ENCODE measurements at regions not wholly inside any gene's neighbourhood (a gene's known extent, or its start where the extent isn't known, plus 50 kb on each side); places are given as distances from the start of the nearest gene placed in this dataset.

DNA sequence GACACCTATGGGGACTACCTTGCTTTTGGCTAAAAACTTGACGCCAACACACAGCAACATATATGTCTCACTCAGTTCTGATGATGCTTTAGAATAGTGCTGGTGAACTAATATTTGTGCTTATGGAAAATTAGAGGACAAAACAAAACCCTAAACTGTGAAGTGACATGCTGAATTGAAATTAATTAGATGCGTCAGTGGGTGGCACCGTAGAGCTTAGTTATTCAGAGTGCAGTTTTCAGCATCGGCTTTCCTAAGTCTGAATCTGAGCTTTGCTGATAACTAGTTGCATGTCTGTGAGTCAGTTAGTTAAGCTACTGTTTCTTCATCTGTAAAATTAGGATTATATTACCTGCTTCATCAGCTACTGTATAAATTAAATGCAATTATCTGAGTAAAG is 245.0 kb upstream of the SORCS1 start:
- Histone ChIP-seq H4K20me1 (ENCODE audit: control insufficient read depth, insufficient read depth, insufficient read length) (no peaks in the 10 kb centered on the region), H3K4me2 (ENCODE audit: insufficient read depth, insufficient read length, low read length) (no peak overlapping the region), H3K56ac (ENCODE audit: insufficient read length, low read depth, low read length) (no peak overlapping the region), H2BK120ac (ENCODE audit: low read depth, low read length, poor library complexity, severe bottlenecking) (no peak overlapping the region), H3K14ac (ENCODE audit: insufficient read depth, low read length) (no peak overlapping the region), H3K79me2 (ENCODE audit: insufficient read depth, low read length) (no peaks in the 10 kb centered on the region), H2BK15ac (ENCODE audit: low read depth, low read length) (no peak overlapping the region), H3K79me1 (ENCODE audit: insufficient read depth, low read depth, low read length, poor library complexity, severe bottlenecking) (no peaks in the 10 kb centered on the region), H3K27ac (ENCODE audit: insufficient read length, low read depth, low read length) (no peak overlapping the region), H4K5ac (ENCODE audit: insufficient read length, low read depth, low read length) (no peak overlapping the region), H3K4me1 (ENCODE audit: insufficient read depth, low read length) (no peaks in the 10 kb centered on the region), H3T11ph (ENCODE audit: low read length) (no peak overlapping the region), H2BK5ac (ENCODE audit: insufficient read length, low read length) (no peak overlapping the region), H2BK20ac (ENCODE audit: low read depth, low read length, poor library complexity, severe bottlenecking) (no peak overlapping the region), H3K4ac (ENCODE audit: low read depth, low read length) (no peak overlapping the region), H3K18ac (ENCODE audit: insufficient read length, low read depth, low read length) (no peak overlapping the region), H3K9ac (ENCODE audit: extremely low read depth, insufficient read length, low read length) (no peak overlapping the region), H3K23ac (ENCODE audit: insufficient read length, low read depth, low read length) (no peak overlapping the region), H3K9me3 (ENCODE audit: control insufficient read depth, low read depth, low read length) (no peaks in the 10 kb centered on the region), H2AFZ (ENCODE audit: low read length) (no peak overlapping the region), H3K27me3 (ENCODE audit: insufficient read depth, low read length) (no peaks in the 10 kb centered on the region), H2AK5ac (ENCODE audit: insufficient read length, low read length) (no peak overlapping the region), H4K8ac (replicated peaks; ENCODE audit: insufficient read length, low read depth, low read length) (no peak overlapping the region), H2BK12ac (ENCODE audit: insufficient read length, low read depth, low read length) (no peak overlapping the region), H4K91ac (ENCODE audit: insufficient read length, low read depth, low read length) (no peak overlapping the region), H3K23me2 (ENCODE audit: insufficient read length, low read depth, low read length, poor library complexity, severe bottlenecking) (no peaks in the 10 kb centered on the region)
- Mint-ChIP-seq H3K27ac (no peak overlapping the region), H3K27me3 (ENCODE audit: low read depth) (no peaks in the 10 kb centered on the region), H3K9me3 (no peaks in the 10 kb centered on the region), H3K4me1 (peaks cover 0 to 3% of the 10 kb centered on the region in 2 experiments; a peak in 2 of 4 replicates), H3K36me3 (ENCODE audit: insufficient read depth in 1 of 3, low read depth in 3 of 3) (no peaks in the 10 kb centered on the region), H3K4me3 (no peak overlapping the region)
- no CpG with 5 or more reads among the region's 4 CpGs for WGBS (ENCODE audit: extremely low coverage, insufficient read length, low lambda C conversion rate)
- TF ChIP-seq, protein P1, sequence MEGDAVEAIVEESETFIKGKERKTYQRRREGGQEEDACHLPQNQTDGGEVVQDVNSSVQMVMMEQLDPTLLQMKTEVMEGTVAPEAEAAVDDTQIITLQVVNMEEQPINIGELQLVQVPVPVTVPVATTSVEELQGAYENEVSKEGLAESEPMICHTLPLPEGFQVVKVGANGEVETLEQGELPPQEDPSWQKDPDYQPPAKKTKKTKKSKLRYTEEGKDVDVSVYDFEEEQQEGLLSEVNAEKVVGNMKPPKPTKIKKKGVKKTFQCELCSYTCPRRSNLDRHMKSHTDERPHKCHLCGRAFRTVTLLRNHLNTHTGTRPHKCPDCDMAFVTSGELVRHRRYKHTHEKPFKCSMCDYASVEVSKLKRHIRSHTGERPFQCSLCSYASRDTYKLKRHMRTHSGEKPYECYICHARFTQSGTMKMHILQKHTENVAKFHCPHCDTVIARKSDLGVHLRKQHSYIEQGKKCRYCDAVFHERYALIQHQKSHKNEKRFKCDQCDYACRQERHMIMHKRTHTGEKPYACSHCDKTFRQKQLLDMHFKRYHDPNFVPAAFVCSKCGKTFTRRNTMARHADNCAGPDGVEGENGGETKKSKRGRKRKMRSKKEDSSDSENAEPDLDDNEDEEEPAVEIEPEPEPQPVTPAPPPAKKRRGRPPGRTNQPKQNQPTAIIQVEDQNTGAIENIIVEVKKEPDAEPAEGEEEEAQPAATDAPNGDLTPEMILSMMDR (conservative IDR thresholded peaks at IDR 0.05) = peak; percentile 57
- no peak for DNase-seq

All from H9 (cell line).